GM10266 (cell line): ENCODE measurements at regions not wholly inside any gene's neighbourhood (a gene's known extent, or its start where the extent isn't known, plus 50 kb on each side); places are given as distances from the start of the nearest gene placed in this dataset.

ENCODE experiments used
- DNase-seq: peaks from one replicate; pipeline ENCODE4 v3.0.0; 2012; ENCODE audit errors: extremely low spot score
- TF ChIP-seq, protein P1 (sequence below): IDR thresholded peaks from 2 replicates; pipeline ENCODE4 v1.5.1; 2012; ENCODE audit warnings: mild to moderate bottlenecking, low read depth; ENCODE audit not compliant: control insufficient read depth, insufficient read depth; ENCODE audit errors: missing control alignments

DNA sequence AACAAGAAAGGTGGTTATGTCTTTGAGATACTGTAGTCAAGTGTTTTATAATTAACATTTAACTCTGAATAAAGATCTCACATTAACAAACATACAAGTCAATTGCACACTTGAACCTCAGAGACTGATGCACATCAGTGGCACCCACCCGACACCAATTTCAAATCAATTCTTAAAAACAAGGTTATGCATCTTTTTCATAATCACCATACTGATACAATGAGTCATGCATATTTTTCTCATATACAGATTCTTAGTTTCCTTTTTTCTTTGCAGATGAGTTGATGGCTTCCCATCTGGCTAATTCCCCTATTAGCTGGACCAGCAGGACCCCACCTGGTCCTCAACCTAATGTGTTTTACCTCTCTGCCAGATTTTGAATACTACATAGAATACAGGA is 136.2 kb upstream of the RPL34 start:
- no peak for DNase-seq
- TF ChIP-seq, protein P1, sequence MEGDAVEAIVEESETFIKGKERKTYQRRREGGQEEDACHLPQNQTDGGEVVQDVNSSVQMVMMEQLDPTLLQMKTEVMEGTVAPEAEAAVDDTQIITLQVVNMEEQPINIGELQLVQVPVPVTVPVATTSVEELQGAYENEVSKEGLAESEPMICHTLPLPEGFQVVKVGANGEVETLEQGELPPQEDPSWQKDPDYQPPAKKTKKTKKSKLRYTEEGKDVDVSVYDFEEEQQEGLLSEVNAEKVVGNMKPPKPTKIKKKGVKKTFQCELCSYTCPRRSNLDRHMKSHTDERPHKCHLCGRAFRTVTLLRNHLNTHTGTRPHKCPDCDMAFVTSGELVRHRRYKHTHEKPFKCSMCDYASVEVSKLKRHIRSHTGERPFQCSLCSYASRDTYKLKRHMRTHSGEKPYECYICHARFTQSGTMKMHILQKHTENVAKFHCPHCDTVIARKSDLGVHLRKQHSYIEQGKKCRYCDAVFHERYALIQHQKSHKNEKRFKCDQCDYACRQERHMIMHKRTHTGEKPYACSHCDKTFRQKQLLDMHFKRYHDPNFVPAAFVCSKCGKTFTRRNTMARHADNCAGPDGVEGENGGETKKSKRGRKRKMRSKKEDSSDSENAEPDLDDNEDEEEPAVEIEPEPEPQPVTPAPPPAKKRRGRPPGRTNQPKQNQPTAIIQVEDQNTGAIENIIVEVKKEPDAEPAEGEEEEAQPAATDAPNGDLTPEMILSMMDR: no peak

GRCh38 chr4:108483650-108484049 is 136.7 kb upstream of the RPL34 start:
- TF ChIP-seq, protein P1: no peak
- DNase-seq: no peak

GRCh38 chr4:108483079-108483478 is 137.3 kb upstream of the RPL34 start:
- DNase-seq: no peak
- TF ChIP-seq, protein P1: no peak

DNA sequence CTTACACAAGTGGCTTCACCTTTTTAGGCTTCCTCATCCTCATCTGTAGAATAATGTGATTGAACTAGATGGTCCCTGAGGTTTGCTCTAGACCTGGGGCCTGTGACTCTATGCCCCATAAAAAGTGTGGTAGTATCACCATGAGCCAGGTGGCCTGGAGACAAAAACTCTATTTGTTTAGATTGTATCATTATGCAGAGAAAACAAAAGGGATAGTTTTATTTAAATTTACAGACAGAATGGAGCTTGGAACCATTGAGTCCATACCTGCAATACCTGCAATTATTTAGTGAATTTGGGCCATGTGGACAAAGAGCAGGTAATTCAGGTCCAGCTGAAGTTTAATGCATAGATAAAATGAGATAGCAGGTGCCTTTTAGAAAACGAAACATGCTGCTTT is 139.5 kb upstream of the RPL34 start:
- TF ChIP-seq, protein P1: no peak
- no peak for DNase-seq

DNA sequence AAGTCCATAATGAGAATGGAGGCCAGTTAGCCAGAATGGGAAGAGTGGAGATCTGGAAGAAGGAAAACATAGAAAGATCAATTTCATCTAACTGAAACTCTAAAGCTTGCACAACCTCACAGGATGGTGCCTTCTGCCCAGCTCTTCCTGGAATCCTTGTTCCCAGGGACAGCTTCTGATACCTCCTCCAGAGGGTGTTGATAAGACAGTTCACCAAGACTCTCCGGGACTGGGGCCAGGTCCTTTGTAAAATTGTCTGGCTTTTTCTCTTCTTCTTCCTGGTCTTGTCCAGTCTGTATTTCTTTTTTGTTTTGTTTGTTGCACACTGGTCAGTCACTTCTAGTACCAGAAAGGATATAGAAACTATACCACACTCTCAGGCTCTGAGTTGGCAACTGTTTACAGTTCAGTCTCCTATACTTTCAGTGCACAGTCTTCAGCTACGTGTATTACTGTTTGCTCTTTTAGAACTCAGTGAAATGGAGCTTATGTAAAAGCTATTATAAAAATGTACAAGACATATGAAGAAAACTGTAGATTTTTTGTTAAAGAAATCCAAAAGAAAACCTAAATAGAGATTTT is 142.8 kb upstream of the RPL34 start:
- no peak for DNase-seq
- TF ChIP-seq, protein P1: no peak

DNA sequence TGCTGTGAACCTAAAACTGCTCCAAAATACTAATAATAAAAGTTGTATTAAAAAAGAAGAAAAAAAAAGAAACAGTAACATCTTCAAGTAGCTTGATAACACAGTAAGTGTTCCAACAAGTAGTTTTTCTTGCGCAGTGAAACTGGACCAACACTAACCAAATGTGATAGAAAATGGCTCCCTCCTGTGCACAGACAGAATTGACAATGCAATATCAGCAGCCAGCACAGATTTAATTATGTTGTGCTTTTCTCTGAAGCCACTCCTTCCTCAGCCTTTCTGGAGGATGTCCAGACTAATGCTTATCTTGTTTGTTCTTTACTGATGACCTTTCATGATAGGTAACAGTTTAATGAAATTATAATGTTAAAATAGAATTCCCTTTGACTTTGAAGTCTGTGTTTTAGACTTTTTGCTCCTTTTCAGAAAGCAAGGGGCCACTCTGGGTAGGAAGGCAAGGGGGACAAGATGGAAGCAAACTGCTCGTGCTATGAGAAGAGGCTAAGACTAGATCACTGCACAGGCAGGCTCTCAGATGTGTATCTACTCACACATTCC is 147.1 kb upstream of the RPL34 start:
- DNase-seq: no peak

More for the DNA sequence above, 147.1 kb upstream of the RPL34 start:
- TF ChIP-seq, protein P1: no peak
